Left ventricle myocardium inferior (tissue), 1 donor: ENCODE measurements at regions not wholly inside any gene's neighbourhood (a gene's known extent, or its start where the extent isn't known, plus 50 kb on each side); places are given as distances from the start of the nearest gene placed in this dataset.

Experiments used
- DNase-seq: peaks from one replicate; pipeline ENCODE4 v3.0.0-alpha.2; 2020
- H3K27ac ChIP-seq: fragments of 200-600 bp; replicated peaks from 2 replicates; pipeline ENCODE4 v1.8.0; 2021
- H3K27me3 ChIP-seq: fragments of 200-600 bp; 2 replicates; pipeline ENCODE4 v1.8.0; 2021; ENCODE audit warnings: low read depth
- H3K36me3 ChIP-seq: fragments of 200-600 bp; 2 replicates; pipeline ENCODE4 v1.8.0; 2021
- H3K4me1 ChIP-seq: fragments of 200-600 bp; 2 replicates; pipeline ENCODE4 v1.8.0; 2021
- H3K4me3 ChIP-seq: fragments of 200-600 bp; 2 replicates; pipeline ENCODE4 v1.8.0; 2021; ENCODE audit warnings: mild to moderate bottlenecking, moderate library complexity
- H3K9me3 ChIP-seq: fragments of 200-600 bp; replicated peaks from 2 replicates; pipeline ENCODE4 v1.8.0; 2021
- CTCF ChIP-seq: fragments of 200-600 bp; IDR thresholded peaks from 2 replicates; pipeline ENCODE4 v1.8.0; 2021; ENCODE audit warnings: antibody characterized with exemption, mild to moderate bottlenecking, borderline replicate concordance
- intact Hi-C: fragments of 100-400 bp; cut with micrococcal nuclease; formaldehyde crosslinking; loops from one replicate; pipeline ENCODE4 v1.11.0; 2022
- donor health status: DM: no; HTN: yes; CAD: no; lungs with severe emphysema.

DNA sequence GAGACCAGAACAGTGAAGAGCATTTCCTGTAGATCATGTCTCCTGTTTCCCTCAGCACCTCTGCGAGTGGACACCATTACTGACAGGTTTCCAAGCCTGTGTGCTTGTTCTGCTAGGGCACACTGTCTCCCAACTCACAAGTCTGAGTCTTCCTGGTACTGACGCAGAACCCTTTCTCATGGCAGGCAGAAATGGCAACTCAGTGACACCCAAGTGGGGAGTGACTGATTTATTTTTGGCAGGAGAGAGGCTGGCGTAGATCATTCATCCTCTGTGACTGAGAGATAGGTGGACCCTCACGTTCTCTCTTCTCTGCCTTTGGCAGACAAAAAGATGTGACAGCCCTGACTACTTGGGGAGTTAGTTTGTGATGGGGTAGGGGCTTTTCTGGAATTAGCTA is 183.4 kb downstream of the RFC3 start:
- H3K27me3 ChIP-seq = no peaks in the 10 kb centered on the region
- peaks cover 12% of the 10 kb centered on the region for H3K4me1 ChIP-seq
- no peaks in the 10 kb centered on the region for H3K36me3 ChIP-seq
- no peaks in the 10 kb centered on the region for H3K9me3 ChIP-seq
- H3K27ac ChIP-seq = peak overlapping the region; percentile 47
- no peak for TF ChIP-seq CTCF
- DNase-seq = no peak
- intact Hi-C loops = no loop called here
- no peak overlapping the region for H3K4me3 ChIP-seq

DNA sequence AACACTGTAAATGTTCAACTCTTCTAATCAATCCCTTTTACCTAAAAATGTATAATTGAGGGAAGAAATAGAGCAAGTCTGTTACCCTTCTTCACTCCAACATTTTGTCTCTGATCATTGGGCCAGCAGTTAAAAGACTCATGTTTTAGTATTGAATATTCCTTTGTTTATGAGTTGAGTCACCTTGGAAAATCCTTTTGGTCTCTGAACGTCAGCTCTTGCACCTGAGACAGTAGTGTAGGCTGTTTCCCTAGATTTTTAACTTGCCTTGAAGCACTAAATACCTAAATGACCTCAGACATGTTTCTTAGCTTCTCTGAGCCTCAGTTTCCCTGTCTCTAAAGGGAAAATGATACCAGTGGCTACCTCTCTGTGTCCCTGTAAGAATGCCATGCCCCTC is 184.2 kb downstream of the RFC3 start:
- Histone ChIP-seq H3K36me3 (no peaks in the 10 kb centered on the region), H3K4me1 (peaks cover 12% of the 10 kb centered on the region), H3K27me3 (no peaks in the 10 kb centered on the region), H3K4me3 (no peak overlapping the region), H3K27ac (no peak overlapping the region), H3K9me3 (no peaks in the 10 kb centered on the region)
- TF ChIP-seq CTCF = no peak
- intact Hi-C loops = no loop called here
- no peak for DNase-seq

- no peak for DNase-seq
- no peak for TF ChIP-seq CTCF
- intact Hi-C loops = no loop called here
Observed at GRCh38 chr13:34002924-34003323, 185.0 kb downstream of the RFC3 start.

DNA sequence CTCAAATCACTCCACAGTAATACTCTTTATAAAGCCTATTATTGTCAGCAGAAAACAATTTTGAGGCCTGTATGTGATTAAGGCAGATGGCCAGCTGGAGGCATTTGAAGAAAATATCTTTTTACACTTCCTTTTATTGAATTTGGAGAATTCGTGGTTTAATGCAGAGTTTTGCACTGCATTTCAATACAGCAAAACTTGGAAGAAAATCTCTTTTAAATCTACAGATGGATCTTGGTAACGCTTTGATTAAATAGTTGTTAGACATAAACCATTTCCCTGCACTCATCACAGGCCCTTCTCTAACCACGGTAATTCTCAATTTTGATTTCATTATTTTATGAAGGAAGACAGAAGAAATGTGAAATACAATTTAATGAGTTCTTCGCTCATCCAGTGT is 185.7 kb downstream of the RFC3 start:
- DNase-seq = no peak
- intact Hi-C loops = no loop called here
- H3K27ac ChIP-seq = no peak overlapping the region
- no peak for TF ChIP-seq CTCF
- H3K4me3 ChIP-seq = no peak overlapping the region
- no peaks in the 10 kb centered on the region for H3K36me3 ChIP-seq
- H3K4me1 ChIP-seq = peaks cover 12% of the 10 kb centered on the region
- H3K9me3 ChIP-seq = no peaks in the 10 kb centered on the region
- H3K27me3 ChIP-seq = no peaks in the 10 kb centered on the region

More at GRCh38 chr13:34002924-34003323, 185.0 kb downstream of the RFC3 start:
- no peak overlapping the region for H3K4me3 ChIP-seq
- no peak overlapping the region for H3K27ac ChIP-seq
- H3K27me3 ChIP-seq = no peaks in the 10 kb centered on the region
- H3K4me1 ChIP-seq = peaks cover 12% of the 10 kb centered on the region
- no peaks in the 10 kb centered on the region for H3K36me3 ChIP-seq
- H3K9me3 ChIP-seq = no peaks in the 10 kb centered on the region

GRCh38 chr13:34004676-34005075 is 186.7 kb downstream of the RFC3 start:
- no peaks in the 10 kb centered on the region for H3K27me3 ChIP-seq
- H3K4me3 ChIP-seq = no peak overlapping the region
- H3K36me3 ChIP-seq = no peaks in the 10 kb centered on the region
- no peak for DNase-seq
- H3K27ac ChIP-seq = no peak overlapping the region
- H3K9me3 ChIP-seq = no peaks in the 10 kb centered on the region
- no peak for TF ChIP-seq CTCF
- intact Hi-C loops = no loop called here
- peaks cover 12% of the 10 kb centered on the region for H3K4me1 ChIP-seq

DNA sequence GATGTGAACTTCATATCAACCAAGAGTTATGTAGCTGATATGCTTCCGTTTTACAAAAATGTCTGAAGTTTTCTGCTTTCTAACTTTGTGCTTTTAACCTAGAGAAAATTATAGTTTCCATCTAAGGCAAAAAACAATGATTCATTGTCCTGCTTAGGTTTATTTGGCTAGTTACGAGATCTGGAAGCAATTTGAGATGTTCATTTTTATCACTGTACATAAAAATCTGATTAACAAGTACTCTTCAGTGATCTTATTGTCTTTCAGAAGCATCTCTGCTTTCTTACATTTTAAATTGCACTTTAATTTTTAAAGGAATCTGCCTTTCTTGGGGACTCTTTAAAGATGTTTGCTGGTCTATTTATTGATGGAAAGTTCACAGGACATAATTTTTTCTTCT is 188.1 kb downstream of the RFC3 start:
- H3K27ac ChIP-seq = no peak overlapping the region
- no peaks in the 10 kb centered on the region for H3K36me3 ChIP-seq
- DNase-seq = no peak
- peaks cover 11% of the 10 kb centered on the region for H3K4me1 ChIP-seq
- no peak overlapping the region for H3K4me3 ChIP-seq
- intact Hi-C loops = no loop called here
- TF ChIP-seq CTCF = no peak
- H3K27me3 ChIP-seq = no peaks in the 10 kb centered on the region
- no peaks in the 10 kb centered on the region for H3K9me3 ChIP-seq
